Panc1 (cell line): ENCODE measurements at regions not wholly inside any gene's neighbourhood (a gene's known extent, or its start where the extent isn't known, plus 50 kb on each side); places are given as distances from the start of the nearest gene placed in this dataset.

Experiments used
- POLR2AphosphoS5 ChIP-seq: IDR thresholded peaks from 2 replicates; pipeline ENCODE4 v1.6.1; 2012; ENCODE audit warnings: mild to moderate bottlenecking, low read depth, low read length, moderate library complexity
- SIN3A ChIP-seq: IDR thresholded peaks from 2 replicates; pipeline ENCODE4 v1.6.1; 2012; ENCODE audit warnings: low read depth, mild to moderate bottlenecking, low read length, moderate library complexity, borderline replicate concordance; ENCODE audit not compliant: insufficient read depth
- TF ChIP-seq, protein P1 (sequence below): fragments of 450-650 bp; IDR thresholded peaks from 2 replicates; pipeline ENCODE4 v1.5.1; 2017; ENCODE audit warnings: mild to moderate bottlenecking

DNA sequence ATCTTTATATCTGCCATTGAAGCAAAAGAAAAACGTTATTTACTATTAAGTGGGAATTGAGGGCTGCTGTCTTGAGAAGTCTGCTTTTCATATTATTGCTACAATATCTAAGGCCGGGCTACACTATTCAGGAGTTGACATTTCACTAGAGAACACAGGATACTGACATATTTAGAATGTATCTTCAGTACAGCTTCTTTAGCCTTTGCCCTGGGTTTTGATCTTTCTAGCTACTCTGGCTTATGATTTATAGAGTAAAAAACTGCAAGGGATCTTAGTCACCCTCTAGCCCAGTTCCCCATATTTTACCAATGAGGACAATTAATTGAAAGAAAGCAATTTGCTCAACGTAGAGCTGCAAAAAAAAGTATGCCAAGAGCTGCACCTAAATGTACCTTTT lies 307.4 kb upstream of the DPPA4 start:
- TF ChIP-seq, protein P1, sequence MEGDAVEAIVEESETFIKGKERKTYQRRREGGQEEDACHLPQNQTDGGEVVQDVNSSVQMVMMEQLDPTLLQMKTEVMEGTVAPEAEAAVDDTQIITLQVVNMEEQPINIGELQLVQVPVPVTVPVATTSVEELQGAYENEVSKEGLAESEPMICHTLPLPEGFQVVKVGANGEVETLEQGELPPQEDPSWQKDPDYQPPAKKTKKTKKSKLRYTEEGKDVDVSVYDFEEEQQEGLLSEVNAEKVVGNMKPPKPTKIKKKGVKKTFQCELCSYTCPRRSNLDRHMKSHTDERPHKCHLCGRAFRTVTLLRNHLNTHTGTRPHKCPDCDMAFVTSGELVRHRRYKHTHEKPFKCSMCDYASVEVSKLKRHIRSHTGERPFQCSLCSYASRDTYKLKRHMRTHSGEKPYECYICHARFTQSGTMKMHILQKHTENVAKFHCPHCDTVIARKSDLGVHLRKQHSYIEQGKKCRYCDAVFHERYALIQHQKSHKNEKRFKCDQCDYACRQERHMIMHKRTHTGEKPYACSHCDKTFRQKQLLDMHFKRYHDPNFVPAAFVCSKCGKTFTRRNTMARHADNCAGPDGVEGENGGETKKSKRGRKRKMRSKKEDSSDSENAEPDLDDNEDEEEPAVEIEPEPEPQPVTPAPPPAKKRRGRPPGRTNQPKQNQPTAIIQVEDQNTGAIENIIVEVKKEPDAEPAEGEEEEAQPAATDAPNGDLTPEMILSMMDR, result no peak
- no peak for TF ChIP-seq POLR2AphosphoS5
- no peak for TF ChIP-seq SIN3A
